ENCODE measurements at regions not wholly inside any gene's neighbourhood (a gene's known extent, or its start where the extent isn't known, plus 50 kb on each side); places are given as distances from the start of the nearest gene placed in this dataset.
"Not testable (repeated sequence)": the region's sequence is repeated elsewhere in the genome, so short reads cannot be mapped to it uniquely, and the experiment has no call there.

DNA sequence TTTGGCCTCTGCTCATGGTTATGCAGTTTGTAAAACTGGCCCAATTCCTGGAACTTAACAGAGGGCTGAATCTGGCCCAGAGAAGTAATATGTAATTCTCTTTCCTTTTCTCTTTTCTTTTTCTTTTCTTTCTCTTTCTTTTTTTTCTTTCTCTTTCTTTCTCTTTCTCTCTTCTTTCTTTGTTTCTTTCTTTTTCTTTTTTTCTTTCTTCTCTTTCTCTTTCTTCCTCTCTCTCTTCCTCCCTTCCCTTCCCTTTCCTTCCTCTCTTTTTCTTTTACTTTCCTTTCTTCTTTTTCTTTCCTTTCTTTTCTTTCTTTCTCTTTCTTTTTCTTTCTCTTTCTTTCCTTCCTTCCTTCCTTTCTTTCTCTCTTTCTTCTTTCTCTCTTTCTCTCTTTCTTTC lies 88.8 kb upstream of the SLITRK5 start:
- Histone ChIP-seq H3K9me3 (ENCODE audit: control insufficient read depth, low read depth, low read length) (no peaks in the 10 kb centered on the region), H3K4me1 (ENCODE audit: control insufficient read depth, insufficient read depth, low read length) (no peaks in the 10 kb centered on the region), H3K36me3 (ENCODE audit: control insufficient read depth, insufficient read depth, low read length) (no peaks in the 10 kb centered on the region), H3K4me3 (ENCODE audit: low read length) (no peak overlapping the region), H3K27ac (ENCODE audit: low read length) (no peak overlapping the region), H3K27me3 (ENCODE audit: control insufficient read depth, insufficient read depth, low read length) (no peaks in the 10 kb centered on the region)
- DNase-seq: no peak

DNA sequence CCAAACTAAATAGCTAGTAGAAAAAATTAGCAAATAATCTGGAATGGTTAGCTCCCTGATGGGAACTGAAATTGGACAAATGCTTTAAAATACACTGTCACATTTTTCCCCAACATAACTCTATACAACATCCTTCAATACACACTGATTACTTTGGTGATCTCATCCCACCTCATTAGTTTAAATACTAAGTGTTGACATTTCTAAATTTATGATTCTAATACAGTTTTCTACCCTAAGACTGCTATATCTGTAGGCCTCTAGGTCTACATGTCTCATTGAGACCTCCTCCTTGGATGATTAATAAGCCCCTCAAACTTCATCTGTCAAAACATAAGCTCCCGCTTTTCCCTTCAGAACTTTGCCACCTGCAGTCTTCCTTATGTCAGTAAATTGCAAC lies 80.7 kb upstream of the SLITRK5 start:
- H3K36me3 ChIP-seq (ENCODE audit: control insufficient read depth, insufficient read depth, low read length): no peaks in the 10 kb centered on the region
- no peak overlapping the region for H3K4me3 ChIP-seq (ENCODE audit: low read length)
- H3K27me3 ChIP-seq (ENCODE audit: control insufficient read depth, insufficient read depth, low read length): no peaks in the 10 kb centered on the region
- H3K4me1 ChIP-seq (ENCODE audit: control insufficient read depth, insufficient read depth, low read length): no peaks in the 10 kb centered on the region
- no peak for DNase-seq
- H3K9me3 ChIP-seq (ENCODE audit: control insufficient read depth, low read depth, low read length): no peaks in the 10 kb centered on the region
- no CpG with 5 or more reads among the region's 1 CpG for WGBS (ENCODE audit: insufficient coverage, low lambda C conversion rate)
- no peak overlapping the region for H3K27ac ChIP-seq (ENCODE audit: low read length)

DNA sequence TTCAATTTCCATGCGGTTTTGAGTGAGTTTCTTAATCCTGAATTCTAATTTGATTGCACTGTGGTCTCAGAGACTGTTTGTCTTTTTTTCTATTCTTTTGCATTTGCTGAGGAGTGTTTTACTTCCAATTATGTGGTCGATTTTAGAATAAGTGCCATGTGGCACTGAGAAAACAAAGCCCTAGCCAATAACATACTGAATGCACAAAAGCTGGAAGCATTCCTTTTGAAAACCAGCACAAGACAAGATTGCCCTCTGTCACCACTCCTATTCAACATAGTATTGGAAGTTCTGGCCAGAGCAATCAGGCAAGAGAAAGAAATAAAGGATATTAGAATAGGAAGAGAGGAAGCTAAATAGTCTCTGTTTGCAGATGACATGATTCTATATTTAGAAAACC lies 66.7 kb upstream of the SLITRK5 start:
- H3K36me3 ChIP-seq (ENCODE audit: control insufficient read depth, insufficient read depth, low read length); H3K4me3 ChIP-seq (ENCODE audit: low read length); DNase-seq; H3K27ac ChIP-seq (ENCODE audit: low read length); H3K4me1 ChIP-seq (ENCODE audit: control insufficient read depth, insufficient read depth, low read length); H3K9me3 ChIP-seq (ENCODE audit: control insufficient read depth, low read depth, low read length); H3K27me3 ChIP-seq (ENCODE audit: control insufficient read depth, insufficient read depth, low read length): not testable (repeated sequence)
- 75% methylated on average over 1 of the region's 2 CpGs for WGBS (ENCODE audit: insufficient coverage, low lambda C conversion rate)

DNA sequence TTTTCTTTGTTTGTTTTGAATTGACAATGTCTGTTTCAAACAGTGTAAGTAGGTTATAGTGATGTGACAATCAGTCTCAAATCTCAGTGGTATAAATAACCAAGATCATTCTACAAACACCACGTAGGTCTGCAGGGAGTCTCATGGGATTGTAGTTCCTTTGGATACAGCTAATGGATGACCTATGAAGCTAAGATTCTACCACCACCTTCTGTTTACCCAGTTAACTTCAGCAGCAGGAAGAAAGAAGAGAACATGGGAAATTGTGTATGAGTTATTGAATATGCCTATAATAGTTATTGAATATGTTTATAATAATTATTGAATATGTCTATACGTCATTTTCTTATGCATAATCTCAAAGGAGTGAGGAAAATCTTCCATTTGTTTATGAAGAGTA lies 63.9 kb upstream of the SLITRK5 start:
- H3K27me3 ChIP-seq (ENCODE audit: control insufficient read depth, insufficient read depth, low read length): no peaks in the 10 kb centered on the region
- no peaks in the 10 kb centered on the region for H3K4me1 ChIP-seq (ENCODE audit: control insufficient read depth, insufficient read depth, low read length)
- no peak overlapping the region for H3K27ac ChIP-seq (ENCODE audit: low read length)
- no peak for DNase-seq
- H3K4me3 ChIP-seq (ENCODE audit: low read length): no peak overlapping the region
- H3K36me3 ChIP-seq (ENCODE audit: control insufficient read depth, insufficient read depth, low read length): no peaks in the 10 kb centered on the region
- H3K9me3 ChIP-seq (ENCODE audit: control insufficient read depth, low read depth, low read length): no peaks in the 10 kb centered on the region
- WGBS (ENCODE audit: insufficient coverage, low lambda C conversion rate): no CpG with 5 or more reads among the region's 2 CpGs

DNA sequence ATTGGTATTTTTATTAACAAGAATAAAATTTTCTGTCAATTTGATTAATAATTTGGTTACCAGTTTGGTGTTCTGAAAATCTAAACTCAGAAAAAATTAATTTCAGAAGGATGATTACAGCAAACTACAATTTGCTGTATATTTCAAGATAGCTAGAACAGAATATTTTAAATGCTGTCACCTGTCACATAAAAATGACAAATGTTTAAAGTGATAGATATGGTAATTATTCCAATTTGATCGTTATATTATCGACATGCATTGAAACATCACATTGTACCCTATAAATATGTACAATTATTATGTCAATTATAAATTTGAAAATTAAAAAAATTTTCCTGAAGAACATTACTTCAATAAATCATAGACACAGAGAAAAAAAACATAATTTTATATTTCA lies 56.9 kb upstream of the SLITRK5 start:
- 93% methylated on average over 2 of the region's 2 CpGs for WGBS (ENCODE audit: insufficient coverage, low lambda C conversion rate)
- no peak overlapping the region for H3K4me3 ChIP-seq (ENCODE audit: low read length)
- H3K36me3 ChIP-seq (ENCODE audit: control insufficient read depth, insufficient read depth, low read length): no peaks in the 10 kb centered on the region
- no peaks in the 10 kb centered on the region for H3K9me3 ChIP-seq (ENCODE audit: control insufficient read depth, low read depth, low read length)
- H3K27me3 ChIP-seq (ENCODE audit: control insufficient read depth, insufficient read depth, low read length): no peaks in the 10 kb centered on the region
- DNase-seq: no peak
- no peaks in the 10 kb centered on the region for H3K4me1 ChIP-seq (ENCODE audit: control insufficient read depth, insufficient read depth, low read length)
- H3K27ac ChIP-seq (ENCODE audit: low read length): no peak overlapping the region
